ENCODE measurements at regions not wholly inside any gene's neighbourhood (a gene's known extent, or its start where the extent isn't known, plus 50 kb on each side); places are given as distances from the start of the nearest gene placed in this dataset.

DNA sequence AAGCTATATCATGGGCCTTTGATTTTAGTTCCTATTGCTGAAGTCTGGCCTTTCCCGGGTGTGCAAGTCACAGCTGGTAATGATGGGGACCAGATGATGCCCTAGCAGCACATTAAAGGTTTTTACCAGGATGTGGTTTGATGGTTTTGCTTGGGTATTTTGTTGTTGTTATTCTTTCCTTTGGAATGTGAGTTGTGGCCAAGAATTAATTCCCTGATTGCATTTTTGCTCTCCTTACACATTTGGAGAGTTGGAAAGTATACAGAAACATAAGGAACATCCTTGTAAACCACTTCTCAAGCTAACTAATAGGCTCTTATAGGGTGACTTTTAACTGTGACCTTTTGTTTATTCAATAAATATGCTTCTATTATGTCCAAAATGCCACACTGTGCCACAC, 154.1 kb upstream of the MMADHC start:
- peak; percentile 63 for DNase-seq (ENCODE audit: low read depth)

DNA sequence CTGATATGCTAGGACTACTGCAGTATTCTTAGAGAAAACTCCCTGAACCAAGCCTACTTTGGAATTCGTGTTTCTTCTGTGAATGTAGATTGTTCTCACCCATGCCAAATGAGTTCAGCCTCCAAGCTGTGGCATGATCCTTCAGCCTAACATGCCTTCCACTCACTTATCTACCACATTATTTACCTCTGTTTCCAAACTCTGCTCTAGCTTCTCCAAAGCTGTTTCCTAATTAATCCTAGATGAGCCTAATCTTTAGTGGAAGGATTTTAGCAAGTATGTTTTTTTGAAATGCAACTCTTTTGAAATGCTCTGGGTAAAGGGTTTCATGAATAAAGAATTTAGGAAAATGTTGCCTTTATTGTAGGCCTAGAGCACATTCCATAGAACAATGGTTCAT, 152.9 kb upstream of the MMADHC start:
- DNase-seq (ENCODE audit: low read depth): no peak

DNA sequence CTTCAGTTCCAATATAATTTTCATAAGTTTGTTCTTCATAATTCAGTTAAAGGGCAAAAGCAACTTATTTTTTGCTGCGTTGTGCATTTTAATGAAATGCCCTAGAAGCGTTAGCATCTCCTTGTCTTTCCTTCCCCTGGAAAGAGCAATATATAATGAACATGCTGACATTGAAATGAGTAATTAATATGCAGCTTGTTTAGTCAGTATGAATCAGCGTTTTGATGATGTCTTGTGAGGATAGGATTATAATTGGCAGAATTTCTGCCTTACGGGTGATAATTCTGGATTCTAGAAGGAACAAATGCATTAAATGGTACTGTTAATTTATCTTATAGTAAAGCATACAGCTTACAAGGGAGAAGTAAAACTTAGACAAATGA, 152.3 kb upstream of the MMADHC start:
- DNase-seq (ENCODE audit: low read depth): no peak

DNA sequence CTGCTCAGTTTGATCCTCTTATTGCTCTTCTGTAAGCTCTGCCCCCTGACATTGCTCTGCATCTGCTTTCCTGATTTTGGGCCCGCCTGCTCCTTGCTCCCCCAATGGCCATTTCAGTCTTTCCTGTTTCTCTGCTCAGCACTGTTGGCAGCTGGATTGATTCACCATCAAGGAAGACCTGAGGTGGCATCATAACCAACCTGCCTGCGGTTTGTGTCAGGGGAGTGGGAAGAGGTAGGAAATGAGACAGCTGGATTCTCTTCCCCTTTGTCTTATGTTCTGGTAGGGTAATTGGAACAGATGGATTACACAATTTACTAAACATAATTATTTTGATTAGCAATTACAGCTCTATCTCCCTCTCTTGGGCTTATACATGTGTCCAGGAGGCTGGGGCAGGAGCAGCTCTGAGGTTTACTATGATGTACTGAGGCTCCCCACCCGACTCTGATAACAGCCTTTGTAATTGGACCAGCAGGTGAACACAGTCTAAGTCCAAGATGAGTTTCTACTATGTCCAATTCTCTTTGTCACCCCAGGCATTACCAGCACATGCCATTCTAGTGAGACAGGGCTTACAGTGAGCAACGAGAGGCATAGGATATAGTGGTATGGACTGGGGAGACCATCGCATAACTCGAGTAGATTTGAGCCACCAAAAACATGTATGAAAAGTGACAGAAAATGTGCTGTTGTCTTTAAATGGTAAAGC, 151.8 kb upstream of the MMADHC start:
- DNase-seq (ENCODE audit: low read depth): no peak

DNA sequence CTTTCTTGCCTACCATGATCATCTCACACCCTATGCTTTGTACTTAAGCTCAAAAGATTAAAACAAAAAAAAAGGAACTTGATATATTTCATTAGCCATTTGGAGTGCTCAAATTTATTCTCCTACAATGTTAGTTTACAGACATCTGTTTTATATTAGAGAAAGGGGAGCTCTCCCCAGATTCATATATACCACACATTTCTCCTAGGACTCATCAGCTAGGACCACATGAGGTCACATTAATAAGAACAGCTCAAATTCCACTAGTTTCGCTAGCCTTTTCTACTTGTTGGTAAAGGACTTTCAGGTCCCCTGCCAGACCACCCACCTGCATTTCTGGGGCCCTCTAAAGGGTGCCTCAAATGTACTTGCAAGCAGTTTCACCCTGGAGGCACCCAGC, 151.2 kb upstream of the MMADHC start:
- no peak for DNase-seq (ENCODE audit: low read depth)

DNA sequence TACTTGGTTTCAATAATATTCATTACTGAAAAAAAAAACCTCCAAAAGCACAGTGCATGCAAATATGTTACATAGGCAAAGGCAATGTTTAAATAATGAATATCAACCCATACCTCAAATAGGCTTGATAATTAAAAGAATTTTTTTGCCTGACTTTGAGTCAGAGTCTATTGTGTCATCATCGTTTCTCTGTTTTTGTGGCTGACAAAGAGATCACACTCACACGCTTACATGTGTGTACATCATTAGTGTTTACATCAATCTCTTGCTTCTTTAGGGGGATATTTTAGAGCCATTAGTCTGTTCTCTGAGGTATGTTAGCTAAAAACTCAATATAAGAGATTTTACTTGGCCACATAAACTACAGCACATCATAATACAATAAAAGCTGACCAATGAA, 150.3 kb upstream of the MMADHC start:
- DNase-seq (ENCODE audit: low read depth): no peak

DNA sequence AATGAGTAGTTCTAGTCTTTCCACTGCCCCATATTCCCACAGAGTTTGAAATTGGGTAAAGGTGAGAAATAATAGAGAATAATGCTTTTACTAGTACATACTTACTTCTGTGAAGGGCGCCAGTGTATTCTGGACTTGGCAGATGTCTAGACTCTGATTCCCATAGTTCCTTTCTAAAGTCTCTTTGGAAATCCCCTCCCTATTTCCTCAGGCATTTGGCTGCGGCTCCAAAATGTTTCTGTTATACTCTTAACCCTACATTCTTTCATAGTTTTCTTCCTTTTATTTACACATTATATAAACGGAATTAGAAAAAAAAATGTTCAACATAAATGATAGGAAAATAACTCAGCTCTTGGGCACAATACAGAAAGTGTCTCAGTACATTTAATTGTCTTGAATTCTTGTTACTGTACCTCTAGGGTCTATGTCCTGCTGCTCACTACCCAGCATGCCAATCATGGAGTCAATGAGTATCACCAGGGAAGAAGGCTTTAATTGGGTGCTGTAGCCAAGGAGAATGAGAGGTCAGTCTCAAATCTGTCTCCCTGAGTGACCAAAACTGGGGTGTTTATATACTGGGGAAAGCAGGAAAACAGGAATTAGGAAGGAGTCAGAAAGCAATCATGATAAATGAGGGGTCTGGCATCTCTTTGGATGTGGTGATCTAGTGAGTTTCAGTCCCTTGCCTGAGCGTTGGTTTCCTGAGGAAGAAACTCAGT, 147.8 kb upstream of the MMADHC start:
- DNase-seq (ENCODE audit: low read depth): no peak

DNA sequence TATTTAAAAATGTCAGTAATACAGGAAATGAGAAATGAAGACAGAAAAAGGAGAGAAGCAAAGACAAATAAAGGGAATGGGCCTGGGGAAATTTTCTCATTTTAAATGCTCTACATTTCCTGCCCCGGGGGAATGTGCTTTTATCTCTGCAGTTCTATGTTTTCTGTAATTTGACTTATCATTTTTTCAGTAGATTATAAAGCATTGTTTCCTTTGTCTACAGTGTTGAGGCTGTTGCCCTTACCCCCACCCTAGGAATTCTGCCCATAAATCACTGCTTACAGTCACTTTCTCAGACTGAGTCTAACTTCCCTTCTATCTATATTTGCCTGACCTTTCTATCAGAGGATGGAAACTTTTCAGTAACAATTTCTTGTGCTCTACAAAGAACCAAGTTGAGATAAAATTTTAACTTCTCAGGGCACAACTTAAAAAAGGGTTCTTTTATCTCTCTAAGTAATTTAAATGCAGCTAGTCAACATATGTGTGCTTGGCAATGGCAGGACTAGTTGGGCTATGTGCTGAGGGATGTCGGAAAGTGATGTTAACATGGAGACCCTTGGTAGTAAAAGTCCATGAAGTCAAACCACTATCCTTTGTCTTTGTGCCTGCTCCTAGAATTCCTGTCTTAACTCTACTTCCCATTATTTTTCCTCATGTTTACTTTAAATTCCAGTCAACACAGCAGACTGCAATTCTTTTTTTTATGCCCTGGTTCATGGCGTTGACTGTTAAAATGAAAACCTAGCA, 146.5 kb upstream of the MMADHC start:
- DNase-seq (ENCODE audit: low read depth): no peak

DNA sequence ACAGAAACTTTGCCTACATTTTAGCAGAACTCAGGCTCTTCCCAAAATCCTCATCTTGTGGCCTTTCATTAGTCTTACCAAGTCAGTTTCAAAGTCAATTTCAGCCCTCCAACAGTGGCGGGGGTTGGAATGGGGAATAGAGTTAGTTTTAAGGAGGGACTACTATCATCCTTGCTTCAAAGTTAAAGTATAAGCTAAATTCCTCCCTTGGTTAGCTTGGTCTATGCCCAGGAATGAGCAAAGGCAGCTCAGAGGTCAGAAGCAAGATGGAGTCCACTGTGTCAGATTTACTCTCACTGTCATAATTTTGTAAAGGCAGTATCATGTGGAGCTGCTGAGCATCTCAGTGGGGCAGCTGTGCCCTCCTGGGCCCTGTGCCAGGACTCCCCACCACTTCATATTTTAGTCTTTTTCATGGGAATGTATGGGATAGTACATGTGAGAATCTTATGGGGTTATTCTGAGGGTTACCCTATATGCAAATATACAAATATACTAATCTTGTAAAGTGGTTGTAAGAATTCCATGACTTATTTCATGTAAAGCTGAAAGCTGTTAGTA, 145.2 kb upstream of the MMADHC start:
- DNase-seq (ENCODE audit: low read depth): no peak

DNA sequence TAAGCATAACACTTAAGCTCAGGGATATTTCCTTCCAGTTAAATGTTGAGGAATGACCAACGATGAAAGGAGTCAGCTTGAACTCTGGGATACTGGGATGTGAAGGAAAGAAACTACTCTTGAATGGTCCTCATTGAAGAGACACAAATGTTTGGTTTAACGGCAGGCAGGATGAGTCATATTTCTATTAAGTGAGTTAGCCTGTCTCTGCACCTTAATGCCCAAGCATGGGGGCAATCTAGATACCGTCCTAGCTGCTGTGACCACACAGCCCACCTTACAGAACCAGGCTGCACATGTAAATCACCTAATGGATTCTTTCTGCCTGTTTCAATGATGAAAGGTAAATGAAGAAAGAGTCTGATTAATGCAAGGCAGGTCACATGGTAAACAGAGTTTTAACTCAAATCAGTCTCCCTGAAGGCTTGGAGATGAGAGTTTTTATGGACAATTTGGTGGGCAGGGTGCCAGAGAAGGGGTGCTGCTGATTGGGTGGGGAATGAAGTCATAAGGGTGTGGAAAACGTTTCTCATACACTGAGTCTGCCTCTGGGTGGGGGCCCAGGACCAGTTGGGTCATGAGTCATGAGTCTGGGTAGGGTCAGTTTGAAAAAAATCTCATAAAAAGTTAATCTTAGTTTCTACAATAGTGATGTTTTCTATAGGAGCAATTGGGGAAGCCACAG, 144.6 kb upstream of the MMADHC start:
- DNase-seq (ENCODE audit: low read depth): no peak

DNA sequence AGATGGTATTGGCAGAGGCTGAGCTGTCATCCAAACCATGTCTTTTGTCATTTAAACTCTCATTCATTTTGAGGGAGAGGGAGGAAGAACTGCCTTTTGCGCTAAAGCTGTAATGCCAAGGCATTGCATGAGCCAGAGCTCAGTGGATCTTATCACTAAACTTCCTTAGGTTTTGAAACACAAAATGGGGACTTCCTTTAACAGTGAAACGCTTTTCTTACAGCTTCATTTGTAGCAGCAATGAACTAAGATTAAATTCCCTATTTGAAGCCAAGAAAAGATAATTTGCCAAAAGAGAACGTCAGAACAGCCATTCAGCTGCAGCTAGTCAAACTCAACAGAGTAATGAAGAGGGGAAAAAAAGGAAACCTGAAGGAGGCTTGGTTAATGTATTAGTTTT, 143.5 kb upstream of the MMADHC start:
- no peak for DNase-seq (ENCODE audit: low read depth)

DNA sequence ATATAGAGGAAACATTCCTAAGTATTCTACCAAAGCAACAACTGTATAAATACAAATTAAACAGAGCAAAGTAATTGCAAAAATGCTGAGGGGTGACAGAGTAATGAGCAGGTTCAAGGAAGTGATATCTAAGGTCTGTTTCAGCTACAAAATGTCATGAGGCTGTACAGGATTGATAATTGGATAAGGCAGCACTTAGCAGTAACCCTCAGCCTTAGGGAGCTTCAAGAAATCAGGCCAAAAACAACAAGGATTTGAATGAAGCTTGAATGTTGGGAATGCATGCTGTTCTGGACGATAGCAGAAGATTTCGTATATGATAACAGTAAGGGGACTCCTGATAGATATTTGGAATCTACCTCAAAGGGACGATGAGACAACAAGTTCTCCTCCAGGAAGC, 142.0 kb upstream of the MMADHC start:
- DNase-seq (ENCODE audit: low read depth): no peak

DNA sequence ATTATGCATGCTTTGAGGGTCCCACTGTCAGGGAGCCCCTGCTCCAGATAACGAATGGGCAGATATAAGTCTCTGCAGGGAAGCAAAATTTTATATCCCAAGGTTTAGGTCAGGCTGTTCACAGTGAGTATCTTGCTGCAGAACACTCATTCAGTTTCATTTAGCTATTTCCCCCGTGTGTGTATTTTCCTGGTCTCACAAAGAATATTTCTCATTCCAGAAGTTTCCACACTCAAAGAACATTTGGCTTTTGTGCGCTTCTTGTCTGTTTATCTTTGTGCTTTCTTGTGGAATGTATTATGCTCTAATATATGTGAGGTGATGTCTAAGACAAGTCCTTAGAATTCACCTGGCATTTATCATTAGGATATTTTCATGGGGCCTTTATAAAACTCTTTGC, 140.4 kb upstream of the MMADHC start:
- no peak for DNase-seq (ENCODE audit: low read depth)

DNA sequence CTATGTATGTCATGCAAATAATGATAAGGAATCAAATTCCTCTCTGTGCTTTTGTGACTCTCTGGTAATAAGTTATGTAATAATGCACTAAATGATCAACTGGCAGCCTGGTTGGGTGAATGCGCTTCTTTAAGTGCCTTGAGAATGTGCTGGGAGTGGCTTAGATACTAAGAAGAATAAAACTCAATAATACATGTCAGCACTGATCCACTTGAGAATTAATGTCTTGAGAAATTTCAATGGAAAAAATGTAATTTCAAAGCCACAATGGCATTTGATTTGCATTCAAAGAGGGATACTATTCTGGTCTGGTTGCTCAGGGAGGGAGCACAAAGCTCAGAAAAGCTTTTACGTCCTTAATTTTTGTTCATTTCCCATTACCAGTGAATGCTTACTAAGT, 137.7 kb upstream of the MMADHC start:
- no peak for DNase-seq (ENCODE audit: low read depth)

DNA sequence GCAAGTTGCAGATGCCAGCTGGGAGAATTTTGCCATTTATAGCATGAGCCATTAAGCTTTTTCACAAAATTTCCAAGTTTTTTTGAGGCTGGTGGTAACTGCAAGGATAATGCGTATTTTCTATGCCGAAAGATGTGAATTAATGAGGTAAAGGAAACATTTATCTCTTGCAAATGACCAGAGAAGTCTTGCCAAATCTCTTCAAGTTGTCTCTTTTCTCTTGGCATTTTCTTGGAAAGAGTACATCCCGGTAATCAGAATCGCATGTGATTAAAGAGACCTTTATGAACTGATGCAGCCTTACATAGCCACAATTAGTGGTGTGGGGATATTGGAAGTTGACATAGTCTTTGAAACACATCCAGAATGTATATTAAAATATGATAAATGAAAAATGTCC, 136.5 kb upstream of the MMADHC start:
- DNase-seq (ENCODE audit: low read depth): no peak

DNA sequence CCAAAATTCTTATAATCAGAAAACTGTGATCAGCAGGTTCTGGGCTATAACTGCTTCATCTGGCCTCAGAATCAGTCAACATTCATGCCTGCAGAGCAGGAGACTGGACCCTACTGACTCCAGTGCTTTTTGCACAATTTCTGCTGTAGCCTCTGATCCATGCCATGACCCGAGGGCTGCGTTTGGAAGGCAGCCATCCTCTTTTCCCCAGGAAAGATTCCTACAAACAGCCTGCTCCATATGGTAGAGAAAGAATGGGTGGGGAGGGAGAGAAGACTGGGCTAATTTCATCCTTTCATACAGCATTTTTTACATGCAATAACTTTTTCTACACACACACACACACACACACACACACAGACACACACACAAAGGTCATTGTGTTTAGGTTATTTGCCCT, 133.0 kb upstream of the MMADHC start:
- DNase-seq (ENCODE audit: low read depth): no peak

DNA sequence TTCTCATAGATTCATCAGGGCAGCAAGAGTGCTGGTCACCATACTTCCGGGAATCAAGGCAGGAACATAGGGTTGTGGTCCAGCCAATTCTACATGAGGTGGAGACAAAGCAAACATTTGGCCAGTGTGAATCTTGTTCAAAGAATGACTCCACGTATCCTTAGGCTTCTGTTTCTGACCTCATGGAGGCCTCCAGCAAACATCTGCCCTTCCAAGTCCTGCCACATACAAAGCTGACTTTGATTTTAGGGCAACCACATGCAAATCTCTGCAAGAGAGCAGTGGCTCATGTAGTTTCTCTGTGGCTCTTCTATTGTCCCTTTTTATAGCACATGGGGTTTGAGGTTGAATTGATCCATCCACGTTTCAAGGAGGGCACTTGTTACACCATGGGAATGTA, 132.1 kb upstream of the MMADHC start:
- no peak for DNase-seq (ENCODE audit: low read depth)

DNA sequence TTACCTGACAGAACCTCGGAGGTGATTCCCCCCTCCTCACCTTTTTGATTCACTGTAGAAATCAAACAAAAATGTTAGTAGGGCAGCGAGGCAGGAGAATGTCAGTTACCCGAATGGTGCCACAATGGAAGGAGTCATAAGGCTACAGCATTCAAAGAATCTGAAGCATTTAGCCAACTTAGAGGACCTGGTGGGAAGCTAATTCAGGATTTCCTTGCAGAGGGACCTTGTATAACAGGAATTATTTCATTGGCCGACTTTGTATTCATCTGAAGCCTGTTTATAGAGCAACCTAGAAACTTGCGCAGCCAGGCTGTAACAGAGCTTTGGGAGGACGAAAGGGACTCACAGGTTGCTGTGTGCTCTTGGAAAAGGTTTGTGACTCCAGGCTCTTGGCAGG, 129.1 kb upstream of the MMADHC start:
- no peak for DNase-seq (ENCODE audit: low read depth)

DNA sequence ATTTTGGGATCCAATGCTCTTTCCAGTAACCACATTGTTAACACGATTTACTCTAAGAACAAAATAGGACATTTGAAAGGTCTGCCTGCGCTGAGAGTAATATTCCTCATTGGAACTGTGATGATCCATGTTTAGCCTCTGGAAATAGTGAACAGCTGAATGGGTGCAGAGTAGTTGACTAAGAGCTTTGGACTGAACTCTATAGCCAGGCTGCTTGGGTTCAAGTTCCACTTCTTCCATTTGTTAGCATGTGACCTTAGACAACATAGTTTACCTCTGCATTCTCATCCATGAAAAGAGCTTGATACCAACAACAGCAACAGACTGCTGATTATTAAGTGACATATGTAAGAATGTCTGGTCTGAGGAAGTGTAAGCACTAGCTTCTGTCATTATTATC, 128.3 kb upstream of the MMADHC start:
- no peak for DNase-seq (ENCODE audit: low read depth)

DNA sequence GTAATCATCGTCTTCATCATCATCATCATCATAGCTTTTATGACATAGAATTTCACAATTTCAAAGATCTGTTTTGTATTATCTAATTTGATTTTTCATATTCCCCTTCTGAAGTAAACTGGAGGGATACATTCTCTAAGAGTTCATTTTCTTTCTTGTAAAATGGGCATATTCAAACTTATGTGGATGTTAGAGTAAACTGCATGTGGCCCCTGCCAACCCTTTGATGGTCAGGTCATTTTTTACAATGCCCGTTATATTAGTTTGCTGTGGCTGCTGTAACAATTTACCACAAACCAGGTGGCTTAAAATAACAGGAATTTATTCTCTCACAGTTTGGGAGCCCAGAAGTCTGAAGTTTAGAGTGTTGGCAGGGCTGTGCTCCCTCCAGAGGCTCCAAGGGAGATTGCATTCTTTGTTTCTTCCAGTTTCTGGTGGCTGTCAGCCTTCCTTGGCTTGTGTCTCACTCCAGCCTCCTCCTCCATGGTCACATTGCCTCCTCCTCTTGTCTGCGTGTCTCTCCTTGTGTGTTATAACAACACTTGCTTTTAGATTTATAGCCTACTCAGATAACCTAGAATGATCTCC, 127.5 kb upstream of the MMADHC start:
- DNase-seq (ENCODE audit: low read depth): no peak

DNA sequence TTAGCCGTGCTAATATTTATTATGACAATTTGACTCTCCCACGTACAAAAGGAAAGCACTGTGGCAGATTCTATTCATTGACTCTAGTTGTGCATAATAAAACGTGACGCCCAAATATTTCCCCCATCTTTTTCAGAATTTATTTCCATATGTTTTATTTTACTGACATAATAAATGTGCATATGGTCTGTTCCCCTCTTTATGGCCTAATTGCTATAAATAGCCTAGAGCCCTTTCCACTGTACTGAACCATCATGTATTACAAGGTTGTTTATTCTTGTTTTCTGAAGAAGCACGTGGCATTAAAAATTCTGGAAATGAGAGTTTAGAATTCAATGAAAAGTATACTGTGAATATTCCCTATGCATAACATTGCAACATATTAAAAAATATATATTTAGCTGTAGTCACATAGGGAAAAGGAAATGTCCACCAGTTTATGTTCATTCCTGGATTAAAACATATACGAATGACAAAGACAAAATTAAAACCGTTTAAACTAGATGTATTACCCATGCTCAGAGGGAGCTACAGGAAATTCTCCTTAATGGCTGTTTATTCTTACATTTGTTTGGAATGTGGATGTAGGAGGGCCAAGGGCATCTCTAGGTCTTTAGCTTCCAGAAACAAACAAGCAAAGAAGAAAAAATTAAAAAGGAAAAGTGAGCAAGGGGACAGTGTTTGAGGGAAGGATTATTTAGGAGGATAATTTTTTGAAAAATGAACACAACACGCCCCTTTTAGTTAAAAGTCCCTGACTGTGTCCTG, 122.1 kb upstream of the MMADHC start:
- no peak for DNase-seq (ENCODE audit: low read depth)
